ENCODE measurements at regions not wholly inside any gene's neighbourhood (a gene's known extent, or its start where the extent isn't known, plus 50 kb on each side); places are given as distances from the start of the nearest gene placed in this dataset.

DNA sequence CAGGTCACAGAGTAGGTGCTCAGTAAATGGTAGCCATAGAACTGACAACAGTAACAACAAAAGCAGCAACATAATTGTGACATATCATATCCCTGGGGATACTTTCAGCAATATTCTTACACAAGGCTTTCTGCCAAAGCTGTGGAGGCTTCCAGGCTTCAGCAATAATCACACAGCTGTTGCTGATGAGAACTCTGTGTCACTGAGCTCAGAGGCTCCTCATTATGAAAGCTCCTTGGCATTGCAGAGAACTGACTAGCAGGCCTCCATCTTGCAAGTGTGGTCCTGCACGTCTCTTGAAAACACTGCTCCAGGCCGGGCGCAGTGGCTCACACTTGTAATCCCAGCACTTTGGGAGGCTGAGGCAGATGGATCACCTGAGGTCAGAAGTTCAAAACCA lies 97.3 kb upstream of the BTG1 start:
- Histone ChIP-seq H3K4me1 (no peaks in the 10 kb centered on the region), H3K27me3 (no peaks in the 10 kb centered on the region), H3K9ac (ENCODE audit: low read depth in 2 of 2, low read length in 2 of 2) (no peak overlapping the region), H3K36me3 (no peaks in the 10 kb centered on the region), H3K27ac (no peak overlapping the region), H3K4me3 (no peak overlapping the region), H3K9me3 (no peaks in the 10 kb centered on the region)
- intact Hi-C loops (cut with DNase I): no loop called here
- no peak for DNase-seq
- TF ChIP-seq, protein P1, sequence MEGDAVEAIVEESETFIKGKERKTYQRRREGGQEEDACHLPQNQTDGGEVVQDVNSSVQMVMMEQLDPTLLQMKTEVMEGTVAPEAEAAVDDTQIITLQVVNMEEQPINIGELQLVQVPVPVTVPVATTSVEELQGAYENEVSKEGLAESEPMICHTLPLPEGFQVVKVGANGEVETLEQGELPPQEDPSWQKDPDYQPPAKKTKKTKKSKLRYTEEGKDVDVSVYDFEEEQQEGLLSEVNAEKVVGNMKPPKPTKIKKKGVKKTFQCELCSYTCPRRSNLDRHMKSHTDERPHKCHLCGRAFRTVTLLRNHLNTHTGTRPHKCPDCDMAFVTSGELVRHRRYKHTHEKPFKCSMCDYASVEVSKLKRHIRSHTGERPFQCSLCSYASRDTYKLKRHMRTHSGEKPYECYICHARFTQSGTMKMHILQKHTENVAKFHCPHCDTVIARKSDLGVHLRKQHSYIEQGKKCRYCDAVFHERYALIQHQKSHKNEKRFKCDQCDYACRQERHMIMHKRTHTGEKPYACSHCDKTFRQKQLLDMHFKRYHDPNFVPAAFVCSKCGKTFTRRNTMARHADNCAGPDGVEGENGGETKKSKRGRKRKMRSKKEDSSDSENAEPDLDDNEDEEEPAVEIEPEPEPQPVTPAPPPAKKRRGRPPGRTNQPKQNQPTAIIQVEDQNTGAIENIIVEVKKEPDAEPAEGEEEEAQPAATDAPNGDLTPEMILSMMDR (IDR thresholded peaks at IDR 0.05): no peak

DNA sequence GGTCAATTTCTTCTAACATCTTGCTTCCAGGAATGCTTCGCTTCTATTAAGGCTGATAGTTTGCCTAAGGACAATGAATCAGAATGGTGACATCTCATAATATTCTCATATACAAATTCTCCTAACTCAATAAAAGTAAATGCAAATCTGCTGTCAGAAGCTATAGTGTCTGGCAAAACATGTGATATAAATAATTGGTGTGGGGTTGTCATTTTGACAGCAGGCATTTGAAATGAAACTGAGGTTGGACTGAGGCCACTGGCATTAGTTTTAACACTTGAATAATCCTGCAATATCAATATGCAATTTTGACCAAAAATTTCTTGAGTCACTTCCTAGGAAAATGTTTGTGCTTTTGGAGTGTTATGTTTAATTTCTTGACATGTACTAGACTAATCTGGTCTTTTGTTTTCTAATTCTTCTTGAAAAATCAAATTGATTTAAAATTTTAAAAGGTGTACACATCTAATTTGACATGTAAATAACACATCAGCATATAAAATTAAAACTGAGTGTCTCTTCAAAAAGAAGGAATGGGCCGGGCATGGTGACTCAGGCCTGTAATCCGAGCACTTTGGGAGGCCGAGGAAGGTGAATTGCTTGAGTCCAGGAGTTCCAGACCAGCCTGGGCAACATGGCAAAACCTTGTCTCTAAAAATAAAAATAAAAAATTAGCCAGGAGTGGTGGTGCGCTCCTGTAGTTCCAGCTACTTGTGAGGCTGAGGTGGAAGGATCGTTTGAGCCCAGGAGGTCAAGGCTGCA lies 92.3 kb upstream of the BTG1 start:
- Histone ChIP-seq H3K27me3 (no peaks in the 10 kb centered on the region), H3K27ac (no peak overlapping the region), H3K9me3 (no peaks in the 10 kb centered on the region), H3K9ac (ENCODE audit: low read depth in 2 of 2, low read length in 2 of 2) (no peak overlapping the region), H3K4me3 (no peak overlapping the region), H3K4me1 (no peaks in the 10 kb centered on the region), H3K36me3 (no peaks in the 10 kb centered on the region)
- intact Hi-C loops (cut with DNase I): no loop called here
- no peak for DNase-seq
- TF ChIP-seq, protein P1 (IDR thresholded peaks at IDR 0.05): no peak

GRCh38 chr12:92237262-92237661 lies 91.6 kb upstream of the BTG1 start:
- Histone ChIP-seq H3K27ac (no peak overlapping the region), H3K27me3 (no peaks in the 10 kb centered on the region), H3K36me3 (no peaks in the 10 kb centered on the region), H3K9ac (ENCODE audit: low read depth in 2 of 2, low read length in 2 of 2) (no peak overlapping the region), H3K4me1 (no peaks in the 10 kb centered on the region), H3K4me3 (no peak overlapping the region), H3K9me3 (no peaks in the 10 kb centered on the region)
- intact Hi-C loops (cut with DNase I): no loop called here
- TF ChIP-seq, protein P1 (IDR thresholded peaks at IDR 0.05): no peak
- DNase-seq: no peak

GRCh38 chr12:92235703-92236472 lies 90.2 kb upstream of the BTG1 start:
- intact Hi-C loops (cut with DNase I): no loop called here
- H3K4me3 ChIP-seq: no peak overlapping the region
- H3K9ac ChIP-seq (ENCODE audit: low read depth in 2 of 2, low read length in 2 of 2): no peak overlapping the region
- no peak overlapping the region for H3K27ac ChIP-seq
- no peaks in the 10 kb centered on the region for H3K4me1 ChIP-seq
- no peak for DNase-seq
- H3K36me3 ChIP-seq: no peaks in the 10 kb centered on the region
- H3K9me3 ChIP-seq: no peaks in the 10 kb centered on the region
- no peaks in the 10 kb centered on the region for H3K27me3 ChIP-seq
- TF ChIP-seq, protein P1 (IDR thresholded peaks at IDR 0.05): no peak

GRCh38 chr12:92234533-92234932 lies 88.9 kb upstream of the BTG1 start:
- intact Hi-C loops (cut with DNase I): no loop called here
- DNase-seq: no peak
- Histone ChIP-seq H3K9me3 (no peaks in the 10 kb centered on the region), H3K27ac (no peak overlapping the region), H3K36me3 (no peaks in the 10 kb centered on the region), H3K27me3 (no peaks in the 10 kb centered on the region), H3K4me1 (no peaks in the 10 kb centered on the region), H3K4me3 (no peak overlapping the region), H3K9ac (ENCODE audit: low read depth in 2 of 2, low read length in 2 of 2) (no peak overlapping the region)
- TF ChIP-seq, protein P1 (IDR thresholded peaks at IDR 0.05): no peak

Measured in colonic mucosa (tissue), 4 donors.